SHP77 treated with DMSO at 0.1 percent for 48 hours (cell line): ENCODE measurements at regions not wholly inside any gene's neighbourhood (a gene's known extent, or its start where the extent isn't known, plus 50 kb on each side); places are given as distances from the start of the nearest gene placed in this dataset.

ENCODE experiments used
- DNase-seq: peaks from one replicate; lab custom pipeline; 2025; lab: John Stamatoyannopoulos, UW

DNA sequence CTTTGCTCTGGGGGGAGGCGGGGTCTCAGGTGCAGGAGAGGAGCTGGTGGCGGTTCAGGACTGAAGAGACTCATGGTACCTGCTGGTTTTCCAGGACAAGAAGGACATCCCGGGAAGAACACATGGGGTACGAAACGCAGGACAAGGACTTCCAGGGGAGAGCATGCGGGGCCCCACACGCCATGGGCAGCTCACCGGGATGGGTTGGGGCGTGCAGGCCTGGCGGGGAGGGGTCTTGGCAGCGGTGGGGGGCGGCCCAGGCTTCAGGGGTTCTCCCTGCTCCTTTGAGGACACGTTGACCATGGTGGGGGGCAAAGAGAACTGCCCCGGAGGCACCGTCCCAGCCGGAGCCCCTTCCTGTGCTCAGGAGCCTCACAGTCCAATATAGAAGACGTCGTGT is 673.2 kb downstream of the BRD1 start:
- no peak for DNase-seq

DNA sequence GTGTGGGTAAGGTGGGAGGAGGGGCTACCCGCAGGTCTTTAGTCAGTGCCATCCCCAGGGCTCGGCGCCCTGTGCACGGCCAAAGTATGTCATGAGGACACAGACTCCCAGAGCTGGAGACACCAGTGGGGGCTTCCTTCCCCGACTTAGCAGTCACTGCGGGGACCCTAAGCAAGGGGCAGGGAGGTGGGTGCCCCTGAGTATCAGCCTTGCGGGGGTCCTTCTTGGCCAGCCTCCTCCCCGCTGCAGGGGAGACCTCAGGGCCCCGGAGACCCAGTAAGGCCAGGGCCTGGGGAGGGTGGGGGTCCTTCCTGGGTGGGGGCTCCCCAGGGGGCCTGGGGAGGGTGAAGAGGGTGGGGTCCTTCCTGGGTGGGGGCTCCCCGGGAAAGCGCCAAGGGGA is 673.8 kb downstream of the BRD1 start:
- no peak for DNase-seq

DNA sequence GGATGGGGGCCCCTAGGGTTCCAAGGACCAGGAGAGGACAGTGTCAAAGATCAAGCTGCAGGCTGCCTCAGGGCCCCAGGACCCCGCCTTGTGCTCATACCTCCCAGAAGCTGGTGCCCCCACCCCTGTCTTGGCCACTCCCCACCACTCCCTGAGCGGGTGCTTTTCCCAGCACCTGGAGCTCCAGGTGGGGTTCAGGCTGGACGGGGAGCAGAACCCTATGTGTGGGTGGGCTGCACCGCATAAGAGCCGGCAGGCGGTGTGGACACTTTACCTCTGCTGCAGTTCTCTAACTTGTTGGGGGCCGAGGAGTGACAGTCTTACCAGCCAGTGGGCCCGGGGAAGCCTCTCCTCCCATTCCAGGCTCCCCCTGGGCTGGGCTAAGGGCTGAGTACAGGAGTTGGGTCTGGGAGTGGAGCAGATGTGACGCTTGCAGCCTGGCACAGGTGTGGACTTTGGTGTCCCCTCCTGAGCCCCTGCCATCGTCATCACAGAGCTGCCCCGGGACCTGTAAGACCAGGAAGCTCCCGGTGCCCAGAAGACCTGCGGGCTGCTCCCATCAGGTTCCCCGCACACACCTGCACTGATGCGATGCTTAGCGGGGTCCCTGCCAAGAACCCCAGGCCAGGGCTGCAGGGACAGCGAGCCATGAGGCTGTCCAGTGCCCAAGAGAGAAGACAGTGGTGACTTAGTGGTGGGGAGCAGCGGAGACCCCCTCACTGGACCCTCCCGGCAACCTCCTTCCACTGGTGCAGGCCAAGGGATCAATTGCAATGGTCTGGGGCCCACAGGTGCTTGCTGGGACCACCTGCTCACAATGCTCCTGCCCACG is 674.5 kb downstream of the BRD1 start:
- no peak for DNase-seq

DNA sequence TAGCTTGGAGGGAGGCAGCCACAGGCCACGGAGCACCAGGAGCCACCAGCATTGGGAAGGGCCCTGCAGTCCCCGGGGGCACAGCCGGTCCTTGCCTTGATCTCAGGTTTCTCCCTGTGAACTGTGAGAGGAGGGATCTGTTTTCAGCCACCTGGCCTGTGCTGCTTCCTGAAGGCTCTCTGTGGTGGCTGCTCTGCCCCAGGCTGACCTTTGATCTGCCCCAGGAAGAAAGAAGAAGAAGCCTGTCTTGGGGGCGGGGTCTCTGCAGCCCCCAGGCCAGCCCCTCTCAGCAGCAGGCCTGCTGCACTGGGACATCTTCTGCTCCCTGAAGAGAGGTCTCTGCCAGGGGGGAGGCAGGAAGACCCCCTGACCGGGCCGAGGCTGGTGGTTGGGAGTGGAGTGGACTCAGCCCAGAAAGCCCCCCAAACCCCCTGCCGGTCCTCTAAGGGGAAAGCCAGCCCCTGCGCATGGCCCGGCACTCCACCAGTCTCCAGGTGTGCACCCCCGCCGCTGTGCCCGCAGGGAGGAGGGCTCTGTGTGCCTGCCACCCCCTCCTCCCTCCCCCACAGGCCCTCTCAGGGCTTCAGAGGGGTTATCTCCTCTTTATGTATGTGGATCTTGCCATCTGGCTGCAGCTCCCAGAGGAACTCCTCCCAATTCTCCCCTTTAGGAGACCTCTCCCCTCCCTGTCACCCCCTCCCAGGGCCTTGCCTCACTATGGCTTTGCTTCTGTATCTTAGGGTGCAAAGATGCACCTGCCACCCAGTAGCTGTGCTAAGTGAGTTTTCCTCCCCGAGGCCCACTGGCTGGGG is 675.3 kb downstream of the BRD1 start:
- no peak for DNase-seq

DNA sequence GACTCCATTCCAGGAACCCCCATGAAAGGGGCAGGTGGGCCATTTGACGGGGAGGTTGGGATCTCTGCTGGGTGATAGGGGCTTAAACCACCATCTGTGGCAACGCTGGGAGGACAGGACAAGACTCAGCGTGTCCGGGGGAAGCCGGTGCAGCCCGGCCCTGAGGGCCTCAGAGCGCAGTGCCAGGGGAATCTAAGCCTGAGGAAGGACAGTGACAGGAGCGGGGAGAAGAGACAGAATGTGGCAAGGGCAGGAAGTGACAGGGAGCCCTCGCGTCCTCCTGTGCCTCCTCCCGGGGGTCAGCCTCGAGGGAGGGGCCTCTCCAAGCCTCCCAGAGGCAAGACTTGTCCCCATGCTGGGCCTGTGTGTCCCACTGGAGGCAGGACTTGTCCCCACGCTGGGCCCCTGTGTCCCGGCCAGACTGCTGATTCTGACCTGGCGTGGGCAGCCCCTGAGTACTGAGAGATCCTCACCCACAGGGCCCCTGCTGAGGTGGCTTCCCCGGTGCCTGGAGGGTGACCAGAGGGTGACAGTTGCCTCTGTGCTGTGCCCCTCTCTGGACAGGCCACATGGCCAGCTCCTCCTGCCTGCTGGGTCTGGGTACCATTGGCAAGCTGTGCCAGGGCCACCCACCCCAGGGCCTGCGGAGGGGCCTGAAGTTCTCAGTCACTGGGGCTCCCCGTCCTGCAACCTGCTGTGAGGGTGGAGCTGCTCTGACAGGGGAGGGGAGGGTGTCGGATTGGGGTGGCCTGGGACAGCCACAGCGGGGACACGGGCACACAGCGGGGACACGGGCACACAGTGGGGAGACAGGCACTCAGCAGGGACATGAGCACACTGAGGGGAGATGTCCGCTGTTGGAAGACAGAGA is 676.2 kb downstream of the BRD1 start:
- no peak for DNase-seq

DNA sequence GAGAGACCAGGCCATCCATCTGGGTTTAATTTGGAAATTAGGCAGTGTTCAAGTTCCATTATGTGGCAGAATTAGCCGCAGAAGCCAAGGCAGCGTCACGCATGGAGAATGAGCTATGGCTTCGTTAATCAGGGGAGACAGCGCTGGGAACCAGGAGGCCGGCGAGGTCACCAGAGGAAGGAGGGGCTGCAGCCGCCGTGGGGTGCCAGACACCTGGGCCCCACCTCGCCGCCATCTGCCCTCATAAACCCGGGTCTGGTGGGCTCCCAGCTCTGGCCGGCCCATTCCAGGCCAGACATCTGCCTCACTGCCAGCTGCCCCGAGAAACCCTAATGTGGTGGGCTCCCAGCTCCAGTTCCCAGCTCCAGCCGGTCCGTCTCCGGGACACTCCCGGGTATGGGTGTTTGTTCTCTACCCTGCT is 676.9 kb downstream of the BRD1 start:
- DNase-seq: no peak

DNA sequence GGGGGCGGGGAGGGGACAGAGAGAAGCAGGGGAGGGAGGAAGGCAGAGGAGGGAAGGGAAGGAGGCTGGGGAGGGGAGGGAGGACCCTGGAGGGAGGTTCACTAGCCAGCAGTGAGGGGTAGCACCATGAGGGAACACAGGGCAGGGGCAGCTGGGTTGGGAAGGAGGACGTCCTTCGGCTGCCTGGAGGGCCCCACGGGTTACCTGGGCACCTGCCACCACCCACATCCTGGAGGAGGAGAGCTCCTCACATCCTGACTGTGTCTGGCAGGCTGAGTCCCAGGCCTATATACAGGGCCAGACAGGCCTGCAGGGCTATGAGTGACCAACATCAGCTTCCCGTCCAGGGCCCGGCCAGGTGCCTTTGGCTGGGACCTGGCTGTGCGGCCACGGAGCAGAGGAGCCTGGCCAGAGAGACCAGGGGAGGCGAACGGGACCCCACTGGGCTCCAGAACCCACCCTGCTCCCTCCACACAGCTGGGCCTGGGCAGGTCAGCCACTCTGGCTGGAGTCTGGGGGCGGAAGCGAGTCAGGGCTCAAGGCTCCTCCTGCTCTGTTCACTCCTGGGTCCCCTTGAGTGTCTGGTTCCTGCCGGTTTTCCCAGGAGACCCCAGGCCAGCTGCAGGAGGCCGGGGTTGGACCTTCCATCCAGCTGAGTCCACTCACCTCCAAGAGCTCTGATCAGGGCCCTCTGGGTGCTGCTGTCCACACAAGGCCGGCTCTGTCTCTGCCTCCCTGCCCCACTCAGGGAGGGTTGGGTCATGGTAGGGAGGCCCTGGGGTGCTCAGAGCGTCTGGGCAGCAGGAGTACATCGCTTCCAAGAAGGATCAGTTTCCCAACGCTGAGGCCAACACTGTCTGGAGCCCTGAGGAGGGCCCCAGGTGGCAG is 677.7 kb downstream of the BRD1 start:
- DNase-seq: no peak

DNA sequence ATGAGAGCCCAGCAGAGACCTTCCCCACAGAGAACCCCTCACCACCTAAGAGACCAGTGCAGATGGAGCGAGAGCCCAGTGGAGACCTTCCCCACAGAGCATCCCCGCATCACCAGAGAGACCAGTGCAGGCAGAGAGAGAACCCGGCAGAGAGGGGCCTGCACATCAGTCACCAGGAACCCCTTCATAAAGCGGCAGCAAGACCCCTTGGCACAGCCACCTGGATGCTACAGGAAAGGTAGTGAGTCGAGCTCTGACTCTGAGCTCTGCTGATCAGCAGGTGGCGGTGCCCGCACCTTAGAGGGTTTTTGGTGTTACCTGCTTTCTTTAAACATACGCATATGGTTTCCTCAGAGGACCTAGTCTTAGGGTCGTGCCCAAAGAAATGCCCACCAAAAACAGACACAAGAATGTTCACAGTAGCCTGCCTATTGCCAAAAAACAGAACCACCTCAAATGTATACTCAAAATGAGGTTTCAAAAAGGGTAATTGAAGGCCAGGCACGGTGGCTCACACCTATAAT is 678.7 kb downstream of the BRD1 start:
- no peak for DNase-seq

DNA sequence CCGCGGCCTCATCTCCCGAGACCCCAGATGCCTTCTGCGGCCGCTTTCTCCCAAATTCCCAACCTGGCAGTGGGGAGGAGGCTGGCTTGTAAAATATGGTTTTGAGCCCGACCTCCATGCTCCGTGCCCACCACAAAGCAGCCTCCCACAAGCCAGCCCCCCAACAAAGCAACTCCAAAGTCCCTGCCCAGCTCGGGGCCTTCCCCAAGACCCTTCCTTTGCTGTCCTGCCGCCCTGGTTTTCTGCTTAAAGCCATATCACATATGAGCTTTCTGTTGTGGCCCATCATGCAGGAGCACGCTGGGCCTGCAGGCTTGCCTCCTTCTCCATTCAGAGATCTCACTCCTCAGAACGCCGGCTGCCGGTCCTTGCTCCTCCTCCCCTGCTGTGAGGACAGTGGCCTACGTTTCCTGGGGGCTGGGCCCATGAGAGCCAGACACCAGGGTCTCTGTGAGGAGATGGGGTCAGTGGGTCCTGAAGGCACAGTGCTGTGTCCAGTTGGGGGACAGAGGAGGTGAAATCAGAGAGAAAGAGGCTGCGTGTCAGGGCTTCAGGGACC is 680.0 kb downstream of the BRD1 start:
- DNase-seq: no peak

DNA sequence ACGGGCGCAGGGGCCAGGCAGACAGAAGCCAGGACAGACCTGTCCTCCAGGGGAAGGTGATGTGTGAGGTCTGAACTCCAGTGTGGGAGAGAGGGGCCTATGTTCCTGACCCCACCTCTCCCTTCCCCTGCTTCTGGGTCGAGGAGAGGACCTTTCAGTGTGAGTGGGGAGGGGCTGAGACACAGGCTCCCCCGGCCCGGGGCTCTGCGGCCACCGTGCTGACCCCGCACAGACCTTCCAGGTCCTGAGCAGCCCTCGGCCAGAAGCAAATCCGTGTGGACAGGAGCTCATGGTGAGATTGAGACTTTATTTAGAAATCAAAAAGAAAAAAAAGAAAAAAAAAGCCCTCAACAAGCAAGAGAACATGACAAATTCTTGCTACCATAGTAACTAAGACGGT is 680.5 kb downstream of the BRD1 start:
- no peak for DNase-seq

DNA sequence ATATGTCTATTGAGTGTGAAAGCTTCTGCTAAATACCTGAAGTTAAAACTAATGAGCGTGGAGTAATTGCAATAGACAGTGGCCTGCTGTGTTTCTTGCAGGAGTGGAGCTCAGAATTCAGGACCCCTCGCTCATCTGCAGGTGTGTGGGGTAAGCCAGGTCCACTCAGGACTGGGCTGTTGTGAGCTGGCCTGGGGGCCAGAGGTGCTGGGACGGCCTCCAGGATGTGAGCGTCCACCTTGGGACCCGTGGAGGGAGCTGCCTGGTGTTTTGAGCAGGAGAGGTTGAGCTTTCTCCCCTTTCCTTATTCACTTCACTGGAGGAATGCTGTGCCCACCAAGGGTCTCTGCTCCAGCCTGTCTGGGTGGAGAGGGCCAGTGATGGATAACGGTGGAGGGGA is 681.2 kb downstream of the BRD1 start:
- no peak for DNase-seq

DNA sequence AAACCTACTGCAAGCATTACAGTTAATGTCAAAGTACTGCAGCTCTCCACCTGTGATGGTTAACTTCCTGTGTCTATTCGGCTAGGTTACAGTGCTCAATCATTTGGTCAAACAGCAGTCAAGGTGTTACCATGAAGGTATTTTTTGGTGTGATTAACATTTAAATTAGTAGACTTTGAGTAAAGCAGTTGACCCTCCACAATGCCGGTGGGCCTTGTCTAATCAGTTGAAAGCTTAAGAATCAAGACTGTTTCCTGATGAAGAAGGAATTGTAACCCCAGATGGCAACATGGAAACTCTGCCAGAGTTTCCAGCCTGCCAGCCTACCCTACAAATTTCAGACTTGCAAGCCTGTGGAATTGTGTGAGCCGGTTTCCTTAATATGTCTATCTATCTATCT is 683.9 kb downstream of the BRD1 start:
- no peak for DNase-seq

DNA sequence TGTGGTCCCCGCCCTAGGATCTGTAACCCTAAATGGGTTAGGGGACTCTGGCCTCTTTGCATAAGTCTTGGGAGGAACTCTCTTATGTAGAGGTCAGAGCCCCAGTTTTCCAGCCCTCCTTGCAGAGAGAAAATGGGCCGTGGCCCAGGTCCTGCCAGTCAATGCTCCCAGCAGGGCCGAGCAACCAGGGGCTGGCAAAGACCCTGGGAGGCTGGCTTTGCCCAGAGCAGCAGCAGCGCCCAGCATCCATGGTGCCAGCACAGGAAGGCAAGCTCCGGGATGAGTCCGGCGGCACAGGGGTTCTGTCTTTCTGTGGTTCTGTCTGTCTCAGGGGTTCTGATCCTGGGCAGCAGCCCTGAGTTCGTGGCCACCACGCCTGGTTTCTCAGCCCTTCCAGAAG is 684.8 kb downstream of the BRD1 start:
- no peak for DNase-seq

DNA sequence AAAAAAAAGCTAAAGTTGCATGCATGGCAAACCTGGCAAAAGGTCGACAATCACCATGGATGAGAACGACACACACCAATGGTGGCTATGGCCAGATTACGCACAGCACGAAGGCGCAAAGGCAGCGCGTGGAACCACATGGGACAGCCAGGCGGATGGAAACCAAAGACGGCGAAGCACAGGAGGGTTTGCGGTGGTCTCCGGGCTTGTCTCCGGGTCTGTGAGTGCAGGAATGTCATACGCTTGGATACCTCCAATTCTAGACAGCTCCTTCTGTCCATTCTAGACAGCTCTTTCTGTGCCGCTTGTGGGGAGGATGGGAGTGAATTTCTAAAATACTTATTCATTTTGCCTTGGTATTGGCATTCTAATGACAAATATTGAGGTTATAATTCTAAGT is 685.4 kb downstream of the BRD1 start:
- DNase-seq: no peak

DNA sequence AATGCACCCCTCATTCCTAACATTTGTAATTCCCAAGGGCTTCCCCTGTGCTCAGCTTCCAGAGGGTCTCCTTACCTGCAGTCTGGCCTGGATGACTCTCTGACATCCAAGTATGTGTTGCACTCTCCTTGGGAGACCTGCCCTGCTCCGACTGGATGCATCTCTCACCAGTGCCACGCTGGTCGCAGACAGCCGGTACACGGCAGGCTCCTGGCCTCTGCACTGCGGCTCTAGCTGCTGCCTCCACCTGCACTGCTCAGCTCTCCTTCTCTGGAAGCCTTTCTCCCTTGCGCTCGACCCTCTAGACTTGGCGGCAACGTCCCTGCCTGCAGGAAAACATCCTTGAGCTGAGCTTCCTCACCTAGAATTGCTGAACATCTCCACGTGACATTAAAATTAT is 685.9 kb downstream of the BRD1 start:
- no peak for DNase-seq

DNA sequence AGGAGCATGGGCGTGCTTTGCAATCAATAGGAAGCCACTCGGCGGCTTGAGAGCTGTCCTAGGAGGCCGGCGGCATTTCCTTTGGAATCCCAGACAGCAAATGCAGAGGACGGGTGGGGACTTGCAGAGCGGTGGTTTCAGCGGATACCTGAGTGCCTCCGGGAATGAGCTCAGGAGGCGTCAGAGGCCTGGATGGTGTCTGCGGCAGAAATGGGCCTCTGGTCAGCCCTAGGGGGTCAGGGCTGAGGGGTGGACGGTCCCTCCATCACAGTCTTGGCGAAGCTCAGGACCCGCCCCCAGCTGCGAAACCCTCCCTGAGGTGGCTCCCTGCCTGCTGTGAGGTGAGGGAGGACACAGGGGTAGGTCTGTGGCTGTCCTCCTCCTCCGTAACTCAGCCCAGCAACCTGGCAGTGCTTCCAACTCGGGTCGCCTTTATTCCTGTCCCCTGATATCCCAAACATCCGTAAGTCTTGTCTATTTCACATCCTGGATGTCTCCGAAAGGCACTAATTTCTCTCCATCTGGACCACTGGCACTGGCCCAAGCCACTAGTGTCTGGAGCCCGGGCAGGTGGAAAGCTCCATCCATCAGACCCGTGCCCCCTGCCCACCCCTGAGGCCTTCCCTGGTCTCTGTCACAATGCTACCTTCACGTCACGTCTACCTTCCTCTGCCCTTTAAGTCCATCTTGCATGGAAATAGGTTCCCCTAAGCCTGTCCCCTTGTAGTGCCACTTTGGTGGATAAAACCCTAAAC is 686.6 kb downstream of the BRD1 start:
- no peak for DNase-seq

DNA sequence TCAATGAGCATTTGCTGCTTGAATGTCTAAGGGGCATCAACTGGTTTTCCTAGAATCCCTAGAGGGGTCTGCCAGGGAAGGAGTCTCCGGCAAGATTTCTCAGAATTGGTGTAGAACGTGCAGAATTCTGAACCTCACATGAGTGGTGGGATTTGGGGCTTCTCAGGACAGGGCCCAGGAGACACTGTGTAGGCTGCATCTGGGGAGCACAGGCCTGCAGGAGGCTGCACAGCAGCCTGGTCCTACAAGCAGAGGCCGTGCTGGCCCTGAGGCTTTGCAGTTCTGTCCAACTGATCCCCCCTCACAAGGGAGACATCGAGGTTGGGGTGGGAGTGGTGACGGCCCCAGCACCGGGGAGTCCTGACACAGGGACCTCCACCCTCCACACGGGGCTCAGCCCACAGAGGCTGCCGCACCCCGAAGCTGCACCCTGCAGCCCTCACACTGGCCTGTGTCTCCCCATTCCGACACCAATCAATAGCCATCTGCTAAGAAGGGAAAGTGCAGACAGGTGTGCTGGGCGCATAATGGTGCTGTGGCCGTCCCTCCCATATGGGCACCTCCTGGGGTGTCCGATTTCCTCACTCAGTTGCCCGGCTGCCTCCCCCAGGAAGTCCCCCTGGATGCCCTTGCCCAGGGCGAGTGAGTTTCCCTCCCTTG is 688.1 kb downstream of the BRD1 start:
- no peak for DNase-seq

DNA sequence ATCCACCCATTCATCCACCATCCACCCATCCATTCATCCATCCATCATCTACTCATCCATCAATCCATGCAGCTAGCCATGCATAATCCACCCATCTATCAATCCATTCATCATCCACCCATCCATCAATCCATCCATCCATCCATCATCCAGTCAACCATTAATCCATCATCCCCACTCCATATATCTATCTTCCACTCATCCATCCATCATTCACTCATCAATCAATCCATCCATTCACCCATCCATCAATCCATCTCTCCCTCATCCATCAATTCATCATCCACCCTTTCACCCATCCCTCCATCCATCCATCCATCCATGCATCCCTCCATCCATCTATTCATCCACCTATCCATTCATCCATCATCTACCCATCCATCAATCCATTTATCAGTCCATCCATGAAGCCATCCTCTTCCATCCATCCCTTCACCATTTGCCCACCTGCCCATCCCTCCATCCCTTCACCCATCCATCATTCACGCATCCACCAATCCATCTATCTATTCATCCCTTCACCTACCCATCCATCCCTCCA is 689.4 kb downstream of the BRD1 start:
- no peak for DNase-seq

DNA sequence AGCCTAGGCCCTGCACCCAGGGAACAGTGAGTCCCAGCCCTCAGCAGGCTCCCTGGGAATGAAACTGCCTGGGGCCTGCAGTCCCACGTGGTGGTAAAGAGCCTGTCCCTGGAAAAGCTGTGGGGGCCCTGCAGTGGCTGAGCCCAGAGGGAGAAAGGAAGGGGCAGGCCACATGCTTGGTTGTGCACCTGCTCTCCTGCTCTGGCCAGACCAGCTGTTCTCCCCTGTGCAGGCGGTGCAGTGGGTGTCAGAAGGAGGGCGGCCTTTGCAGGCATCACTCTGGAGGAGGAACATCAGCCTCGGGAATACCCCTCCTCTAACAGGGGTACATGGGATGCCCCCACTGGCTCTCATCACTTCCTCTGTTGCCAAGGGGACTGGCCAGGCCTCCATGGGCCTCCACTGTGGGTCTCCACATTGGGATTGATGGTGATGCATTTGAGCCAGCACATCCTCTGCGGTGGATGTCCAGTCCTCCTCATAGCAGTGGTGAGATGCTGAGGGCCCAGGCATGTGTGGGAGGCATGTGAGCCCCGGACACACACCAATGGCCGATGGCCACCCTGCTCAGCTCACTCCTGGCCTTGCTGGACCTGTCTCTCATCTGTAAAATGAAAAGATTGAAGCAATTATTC is 690.4 kb downstream of the BRD1 start:
- DNase-seq: peak; percentile 79
